GM19043 (cell line): ENCODE measurements at regions not wholly inside any gene's neighbourhood (a gene's known extent, or its start where the extent isn't known, plus 50 kb on each side); places are given as distances from the start of the nearest gene placed in this dataset.
"Not testable (repeated sequence)": the region's sequence is repeated elsewhere in the genome, so short reads cannot be mapped to it uniquely, and the experiment has no call there.

Source experiments
- ATAC-seq: cut with Tn5 transposase; IDR thresholded peaks from one replicate; pipeline ENCODE4 v1.9.1; 2021; ENCODE audit warnings: low read depth; ENCODE audit not compliant: unreplicated experiment

DNA sequence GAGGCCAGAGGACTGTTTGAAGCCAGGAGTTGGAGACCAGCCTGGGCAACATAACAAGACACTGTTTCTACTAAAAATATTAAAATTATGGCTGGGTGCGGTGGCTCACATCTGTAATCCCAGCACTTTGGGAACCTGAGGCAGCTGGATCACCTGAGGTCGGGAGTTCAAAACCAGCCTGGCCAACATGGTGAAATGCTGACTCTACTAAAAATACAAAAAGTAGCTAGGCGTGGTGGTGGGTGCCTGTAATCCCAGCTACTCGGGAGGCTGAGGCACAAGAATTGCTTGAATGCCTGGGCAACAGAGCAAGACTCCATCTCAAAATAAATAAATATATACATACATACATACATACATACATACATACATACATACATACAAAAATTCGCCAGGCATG is 99.7 kb downstream of the TMEM130 start:
- not testable (repeated sequence) for ATAC-seq

DNA sequence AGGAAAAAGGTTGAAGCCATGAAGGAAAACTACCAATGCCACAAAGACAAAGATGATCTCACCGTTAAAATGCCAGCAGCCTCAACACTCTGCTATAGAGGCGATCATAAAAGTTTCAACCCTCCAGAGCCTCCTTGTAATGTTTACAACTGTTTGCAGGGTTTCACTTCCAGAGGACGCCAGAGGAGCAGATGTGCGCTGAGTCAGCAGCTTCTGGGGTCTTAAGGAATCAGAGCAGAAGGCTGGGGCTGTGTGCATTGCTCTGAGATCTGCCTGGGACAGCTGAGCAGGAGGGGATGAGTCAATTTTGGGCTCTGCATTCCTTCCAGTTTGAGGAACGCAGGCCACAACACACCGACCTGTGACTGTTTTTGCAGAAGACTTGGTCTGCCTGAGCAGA is 98.3 kb downstream of the TMEM130 start:
- no peak for ATAC-seq

DNA sequence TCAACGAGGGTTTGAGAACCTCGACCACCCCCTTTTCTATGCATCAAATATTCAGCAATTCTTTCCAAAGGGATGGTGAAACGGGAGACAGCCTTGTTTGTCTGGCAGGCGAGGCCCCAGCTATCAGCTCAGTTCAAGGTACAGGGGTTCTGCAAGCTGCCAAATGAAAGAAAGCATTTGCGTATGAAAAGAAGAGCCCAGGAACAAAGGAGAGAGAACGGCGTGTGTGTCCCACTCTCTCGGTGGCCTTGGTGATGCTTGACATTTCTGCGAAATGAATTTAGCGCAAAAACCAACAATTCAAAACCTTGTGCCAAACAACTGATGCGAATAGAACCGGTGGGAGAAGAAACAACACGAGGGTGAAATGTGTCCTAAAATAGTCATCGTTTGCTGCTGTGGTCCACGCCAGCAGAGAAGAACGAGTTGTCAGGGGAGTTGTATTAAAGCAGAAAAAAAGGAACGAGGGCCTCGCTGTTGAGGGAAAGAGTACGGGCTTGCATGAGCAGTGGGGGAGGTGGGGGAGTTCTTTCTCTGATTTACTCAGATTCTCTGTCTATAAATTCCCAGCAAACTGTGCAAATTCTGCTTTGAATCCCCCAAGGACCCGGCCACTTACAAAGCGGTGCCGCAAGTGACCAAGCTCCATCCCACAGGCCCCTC is 97.7 kb downstream of the TMEM130 start:
- no peak for ATAC-seq

DNA sequence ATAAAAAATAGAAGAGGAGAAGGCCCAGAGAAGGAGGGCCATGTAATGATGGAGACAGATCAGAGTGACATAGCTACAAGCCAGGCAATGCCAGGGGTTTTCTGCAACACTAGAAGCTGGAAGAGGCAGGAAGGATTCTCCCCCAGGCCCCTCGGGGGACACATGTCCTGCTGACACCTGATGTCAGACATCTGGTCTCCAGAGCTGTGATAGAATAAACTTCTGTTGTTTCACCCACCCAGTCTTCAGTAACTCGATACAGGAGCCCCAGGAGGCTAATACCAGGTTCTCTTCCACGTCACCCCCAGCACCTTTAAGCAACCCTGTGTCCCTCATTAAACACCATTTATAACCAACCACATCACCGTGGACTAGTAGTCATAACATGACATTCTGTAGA is 94.9 kb downstream of the TMEM130 start:
- ATAC-seq = no peak

- ATAC-seq = no peak
Observed at GRCh38 chr7:98777051-98777450, 92.8 kb downstream of the TMEM130 start.

DNA sequence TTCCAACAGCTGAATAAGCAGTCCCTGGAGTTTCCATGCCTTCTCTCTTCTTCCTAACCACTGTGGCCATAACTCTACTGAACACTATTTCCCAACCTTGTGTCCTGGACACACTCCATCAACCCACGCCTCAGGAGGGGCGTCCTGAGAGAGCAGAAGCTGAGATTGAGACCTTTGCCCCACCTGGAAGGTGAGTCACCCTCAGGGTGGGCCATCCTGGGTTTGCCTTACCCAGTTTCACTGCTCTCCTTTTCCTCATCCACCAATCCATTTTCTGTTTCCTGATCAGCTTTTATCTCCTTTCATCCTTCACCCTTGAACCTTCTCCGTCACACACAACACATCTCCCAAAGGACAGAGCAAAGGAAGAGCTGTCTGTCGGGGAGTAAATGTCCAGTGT is 91.4 kb downstream of the TMEM130 start:
- no peak for ATAC-seq

DNA sequence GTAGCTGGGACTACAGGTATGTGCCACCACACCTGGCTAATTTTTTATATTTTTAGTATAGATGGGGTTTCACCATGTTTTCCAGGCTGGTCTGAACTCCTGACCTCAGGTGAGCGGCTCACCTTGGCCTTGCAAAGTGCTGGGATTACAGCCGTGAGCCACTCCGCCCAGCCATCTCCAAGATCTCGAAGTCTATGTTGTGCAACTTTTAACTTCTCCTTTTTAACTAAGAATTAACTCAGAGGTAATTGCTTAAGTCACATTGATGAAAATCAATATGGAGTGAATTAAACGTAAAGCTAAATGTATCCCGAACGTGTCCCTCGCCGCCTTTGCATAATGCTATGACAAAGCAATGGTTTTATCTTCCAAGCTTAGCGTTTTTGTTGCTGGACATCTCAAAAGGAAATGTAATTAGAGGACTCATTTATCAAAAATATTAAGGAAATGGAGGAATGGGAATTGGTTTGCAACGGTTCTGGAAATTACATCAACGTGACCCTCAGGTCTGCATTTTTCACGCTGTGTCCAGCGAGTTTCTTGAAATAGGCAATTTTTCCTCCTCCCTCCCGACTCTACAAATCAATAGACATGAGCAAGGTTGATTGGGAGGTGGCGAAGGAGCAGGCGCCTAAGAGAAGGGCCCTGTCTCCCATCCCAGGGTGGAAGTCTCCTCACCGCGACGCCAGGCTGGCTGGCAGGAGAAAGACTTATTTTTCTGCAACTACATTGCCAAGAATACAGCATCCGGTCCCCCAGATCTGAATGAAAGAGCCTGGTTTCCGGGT is 89.8 kb downstream of the TMEM130 start:
- no peak for ATAC-seq

- no peak for ATAC-seq
Observed at GRCh38 chr7:98784216-98784785, 85.5 kb downstream of the TMEM130 start.

- no peak for ATAC-seq
Observed at GRCh38 chr7:98785929-98786571, 83.8 kb downstream of the TMEM130 start.

- ATAC-seq = no peak
Observed at GRCh38 chr7:98788966-98789365, 80.8 kb downstream of the TMEM130 start.

- ATAC-seq = not testable (repeated sequence)
Observed at GRCh38 chr7:98794453-98794852, 75.4 kb downstream of the TMEM130 start.

- peak; percentile 94 for ATAC-seq
Observed at GRCh38 chr7:98795741-98796493, 73.9 kb downstream of the TMEM130 start.
